Parathyroid adenoma (tissue), 2 donors: ENCODE measurements at regions not wholly inside any gene's neighbourhood (a gene's known extent, or its start where the extent isn't known, plus 50 kb on each side); places are given as distances from the start of the nearest gene placed in this dataset.

Experiments used
- H2AFZ ChIP-seq: fragments of 300-600 bp; sonication (generic); one replicate; pipeline ENCODE4 v1.7.0; 2017; ENCODE audit warnings: antibody characterized with exemption, mild to moderate bottlenecking
- H3K27ac ChIP-seq: fragments of 300-600 bp; sonication (generic); one replicate; pipeline ENCODE4 v1.7.0; 2017
- H3K27me3 ChIP-seq: fragments of 300-600 bp; sonication (generic); one replicate; pipeline ENCODE4 v1.7.0; 2017; ENCODE audit warnings: low read length; ENCODE audit not compliant: control insufficient read depth, insufficient read depth
- H3K36me3 ChIP-seq: fragments of 300-600 bp; sonication (generic); one replicate; pipeline ENCODE4 v1.7.0; 2017; ENCODE audit warnings: low read length; ENCODE audit not compliant: control insufficient read depth, insufficient read depth
- H3K4me1 ChIP-seq: fragments of 300-600 bp; sonication (generic); one replicate; pipeline ENCODE4 v1.7.0; 2017; ENCODE audit warnings: control low read depth
- H3K4me2 ChIP-seq: fragments of 300-600 bp; sonication (generic); one replicate; pipeline ENCODE4 v1.7.0; 2017; ENCODE audit warnings: low read length
- H3K4me3 ChIP-seq: fragments of 300-600 bp; sonication (generic); one replicate; pipeline ENCODE4 v1.7.0; 2017; ENCODE audit warnings: low read depth, low read length
- H3K79me2 ChIP-seq: fragments of 300-600 bp; sonication (generic); one replicate; pipeline ENCODE4 v1.7.0; 2017; ENCODE audit warnings: control low read depth
- H3K9ac ChIP-seq: fragments of 300-600 bp; sonication (generic); one replicate; pipeline ENCODE4 v1.7.0; 2017; ENCODE audit warnings: mild to moderate bottlenecking
- H3K9me3 ChIP-seq: fragments of 300-600 bp; sonication (generic); one replicate; pipeline ENCODE4 v1.7.0; 2017; ENCODE audit warnings: low read length; ENCODE audit not compliant: control insufficient read depth
- TF ChIP-seq, protein P1 (sequence below): fragments of 300-600 bp; sonication (generic); IDR thresholded peaks from one replicate; pipeline ENCODE4 v1.7.0; 2017; ENCODE audit warnings: antibody characterized with exemption, mild to moderate bottlenecking
- donor health status: primary hyperparathyroidism.

DNA sequence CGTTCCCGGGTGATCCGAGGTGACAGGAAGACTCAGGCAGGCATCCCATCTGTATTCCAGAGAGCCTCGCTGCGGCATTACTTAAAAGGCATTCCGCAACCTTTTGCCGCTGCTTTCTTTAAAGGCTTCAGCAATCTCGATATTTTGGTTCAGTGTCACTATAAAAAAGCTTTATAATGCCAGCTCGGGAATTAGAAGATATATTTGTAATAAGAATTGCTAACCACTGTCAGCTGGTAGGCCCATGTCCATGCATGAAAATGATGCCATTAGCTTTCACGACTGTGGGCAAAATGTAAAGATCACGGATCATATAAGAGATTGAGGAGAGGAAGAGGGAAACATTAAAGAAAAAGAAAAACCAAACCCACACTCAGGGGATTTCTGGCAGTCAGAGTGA lies 578.6 kb upstream of the CDH5 start:
- H3K27ac ChIP-seq, result no peak overlapping the region
- H2AFZ ChIP-seq, result no peak overlapping the region
- H3K27me3 ChIP-seq, result no peaks in the 10 kb centered on the region
- H3K4me3 ChIP-seq, result no peak overlapping the region
- H3K4me1 ChIP-seq, result no peaks in the 10 kb centered on the region
- H3K36me3 ChIP-seq, result no peaks in the 10 kb centered on the region
- H3K79me2 ChIP-seq, result no peaks in the 10 kb centered on the region
- H3K9me3 ChIP-seq, result no peaks in the 10 kb centered on the region
- no peak overlapping the region for H3K4me2 ChIP-seq
- H3K9ac ChIP-seq, result no peak overlapping the region
- TF ChIP-seq, protein P1, sequence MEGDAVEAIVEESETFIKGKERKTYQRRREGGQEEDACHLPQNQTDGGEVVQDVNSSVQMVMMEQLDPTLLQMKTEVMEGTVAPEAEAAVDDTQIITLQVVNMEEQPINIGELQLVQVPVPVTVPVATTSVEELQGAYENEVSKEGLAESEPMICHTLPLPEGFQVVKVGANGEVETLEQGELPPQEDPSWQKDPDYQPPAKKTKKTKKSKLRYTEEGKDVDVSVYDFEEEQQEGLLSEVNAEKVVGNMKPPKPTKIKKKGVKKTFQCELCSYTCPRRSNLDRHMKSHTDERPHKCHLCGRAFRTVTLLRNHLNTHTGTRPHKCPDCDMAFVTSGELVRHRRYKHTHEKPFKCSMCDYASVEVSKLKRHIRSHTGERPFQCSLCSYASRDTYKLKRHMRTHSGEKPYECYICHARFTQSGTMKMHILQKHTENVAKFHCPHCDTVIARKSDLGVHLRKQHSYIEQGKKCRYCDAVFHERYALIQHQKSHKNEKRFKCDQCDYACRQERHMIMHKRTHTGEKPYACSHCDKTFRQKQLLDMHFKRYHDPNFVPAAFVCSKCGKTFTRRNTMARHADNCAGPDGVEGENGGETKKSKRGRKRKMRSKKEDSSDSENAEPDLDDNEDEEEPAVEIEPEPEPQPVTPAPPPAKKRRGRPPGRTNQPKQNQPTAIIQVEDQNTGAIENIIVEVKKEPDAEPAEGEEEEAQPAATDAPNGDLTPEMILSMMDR, result no peak

DNA sequence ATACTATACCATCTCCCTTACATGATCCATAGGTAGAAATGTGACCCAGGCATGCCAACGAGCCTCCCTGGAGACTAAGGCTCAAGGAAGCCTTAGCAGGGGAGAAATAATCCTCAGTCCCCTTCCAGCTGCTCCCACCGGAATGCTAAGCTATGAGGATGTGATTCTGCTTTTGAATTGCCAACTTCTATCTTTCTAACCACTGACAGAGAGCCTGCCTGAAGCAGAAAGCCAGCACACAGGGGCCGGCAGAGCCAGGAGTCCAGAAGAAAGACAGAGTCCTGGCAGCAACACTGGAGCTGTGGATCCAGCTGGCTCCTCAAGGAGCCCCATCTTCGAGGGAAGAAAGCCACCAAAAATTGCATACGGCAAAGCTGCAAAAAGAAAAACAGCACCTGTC lies 579.6 kb upstream of the CDH5 start:
- Histone ChIP-seq H3K27ac (no peak overlapping the region), H3K9ac (no peak overlapping the region), H2AFZ (no peak overlapping the region), H3K4me2 (no peak overlapping the region), H3K27me3 (no peaks in the 10 kb centered on the region), H3K4me1 (no peaks in the 10 kb centered on the region), H3K36me3 (no peaks in the 10 kb centered on the region), H3K4me3 (no peak overlapping the region), H3K9me3 (no peaks in the 10 kb centered on the region), H3K79me2 (no peaks in the 10 kb centered on the region)
- TF ChIP-seq, protein P1, result no peak

DNA sequence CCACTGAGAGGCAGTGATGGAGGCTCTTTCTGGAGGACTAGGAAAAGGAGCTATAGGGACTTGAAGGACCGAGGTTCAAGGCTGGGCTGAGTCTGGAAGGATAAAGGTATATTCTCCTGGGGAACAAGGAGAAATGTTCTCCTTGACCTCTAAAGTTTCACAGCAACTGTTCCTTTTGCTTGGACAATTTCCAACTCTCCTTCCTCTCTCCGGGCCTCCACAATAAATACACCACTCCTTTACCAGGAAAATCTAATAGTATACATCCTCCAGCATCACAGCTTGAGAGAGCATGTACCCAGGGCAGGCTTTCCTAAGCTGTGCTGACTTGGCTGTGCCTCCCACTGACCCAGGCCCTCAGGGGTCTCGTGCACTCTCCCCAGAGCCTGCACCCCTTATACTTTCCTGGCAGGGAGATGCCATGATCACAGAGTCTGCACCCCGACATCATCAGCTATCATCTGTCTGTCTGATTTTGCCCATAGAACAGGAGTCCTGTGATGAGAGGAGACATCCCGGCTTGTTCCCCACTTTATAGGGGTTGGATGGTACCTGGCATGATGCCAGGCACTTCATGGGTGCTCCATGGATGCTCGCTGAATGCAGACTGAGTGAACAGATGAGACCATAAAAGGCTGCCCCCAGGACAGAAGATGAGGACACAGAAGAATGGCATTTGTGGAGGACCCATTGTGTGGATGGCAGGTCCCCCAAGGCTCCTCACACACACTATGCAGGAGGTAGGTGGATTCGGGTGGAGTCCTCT lies 582.6 kb upstream of the CDH5 start:
- no peaks in the 10 kb centered on the region for H3K27me3 ChIP-seq
- TF ChIP-seq, protein P1, result no peak
- no peaks in the 10 kb centered on the region for H3K79me2 ChIP-seq
- no peak overlapping the region for H3K9ac ChIP-seq
- H3K36me3 ChIP-seq, result no peaks in the 10 kb centered on the region
- H3K4me2 ChIP-seq, result no peak overlapping the region
- H3K4me3 ChIP-seq, result no peak overlapping the region
- H2AFZ ChIP-seq, result no peak overlapping the region
- H3K27ac ChIP-seq, result no peak overlapping the region
- no peaks in the 10 kb centered on the region for H3K4me1 ChIP-seq
- H3K9me3 ChIP-seq, result no peaks in the 10 kb centered on the region

DNA sequence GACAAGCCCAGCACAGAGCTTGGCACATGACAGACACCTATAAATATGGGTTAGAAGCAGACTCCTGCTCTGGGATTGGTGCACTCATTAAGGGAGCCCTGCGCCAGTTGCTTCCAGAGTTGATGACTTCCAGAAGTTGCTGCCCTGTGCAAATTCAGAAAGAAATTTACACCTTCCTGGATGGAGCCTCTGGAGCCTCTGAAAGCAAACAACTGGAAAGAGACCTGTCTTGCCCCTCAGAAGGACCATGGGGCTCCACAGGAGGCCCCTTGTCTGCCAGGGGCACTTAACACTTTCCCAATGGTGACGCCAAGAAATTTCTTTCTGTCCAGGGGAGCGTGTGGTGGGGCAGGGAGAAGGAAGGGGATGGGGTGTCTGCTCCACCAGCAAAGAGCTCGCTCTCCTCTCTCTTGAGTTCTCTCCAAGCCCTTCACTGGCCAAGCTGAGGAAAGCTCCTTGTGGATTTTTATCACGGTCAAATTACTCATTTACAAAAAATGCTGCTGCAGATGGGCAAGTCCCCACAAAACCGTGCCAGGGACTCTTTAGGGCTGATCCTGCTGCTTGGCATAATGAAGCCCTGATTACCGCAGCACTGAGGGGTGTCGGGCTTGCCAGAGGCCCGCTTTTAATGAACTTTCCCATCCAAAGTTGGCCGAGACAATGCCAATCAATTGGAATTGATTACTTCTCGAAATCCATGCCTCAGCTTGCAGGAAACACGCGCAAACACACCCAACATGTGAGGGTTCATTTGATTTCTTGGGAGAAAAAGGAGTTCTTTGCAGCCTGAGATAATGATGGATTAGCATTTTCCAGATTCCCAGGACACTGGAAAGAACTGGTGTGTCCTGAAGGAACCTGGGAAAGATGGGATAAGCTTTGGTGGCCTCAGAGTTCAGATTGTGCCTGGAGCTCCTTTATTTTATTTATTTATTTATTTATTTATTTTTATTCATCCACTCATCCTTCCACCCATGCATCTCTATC lies 583.6 kb upstream of the CDH5 start:
- Histone ChIP-seq H3K9ac (no peak overlapping the region), H2AFZ (no peak overlapping the region), H3K4me2 (no peak overlapping the region), H3K9me3 (no peaks in the 10 kb centered on the region), H3K4me1 (no peaks in the 10 kb centered on the region), H3K27ac (no peak overlapping the region), H3K36me3 (no peaks in the 10 kb centered on the region), H3K4me3 (no peak overlapping the region), H3K27me3 (no peaks in the 10 kb centered on the region), H3K79me2 (no peaks in the 10 kb centered on the region)
- TF ChIP-seq, protein P1, result no peak
